ENCODE measurements at regions not wholly inside any gene's neighbourhood (a gene's known extent, or its start where the extent isn't known, plus 50 kb on each side); places are given as distances from the start of the nearest gene placed in this dataset.

DNA sequence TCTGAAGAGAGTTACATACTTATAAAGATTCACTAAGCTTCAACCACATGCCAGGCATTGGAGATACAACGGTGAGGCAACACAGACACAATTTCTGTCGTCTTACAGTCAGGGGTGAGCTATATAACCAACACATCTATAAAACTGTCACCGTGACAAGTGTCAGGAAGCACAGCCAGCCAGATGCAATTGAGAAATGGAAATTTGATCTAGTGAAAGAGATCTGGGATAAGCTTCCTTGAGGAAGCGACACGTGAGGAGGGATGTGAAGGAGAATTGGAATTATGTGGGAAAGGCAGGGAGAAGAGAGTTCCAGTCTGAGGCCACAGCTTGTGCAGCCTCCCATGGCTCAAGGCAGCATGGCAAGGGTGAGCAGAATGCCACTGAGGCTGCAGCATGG, 50.9 kb upstream of the ZNF354B start:
- no peak for DNase-seq

GRCh38 chr5:178801021-178801420, 58.7 kb upstream of the ZNF354B start:
- DNase-seq = peak in 1 of 51 donors; percentile 26

- DNase-seq = no peak
Measured at GRCh38 chr5:178797546-178798440, 62.0 kb upstream of the ZNF354B start.

DNA sequence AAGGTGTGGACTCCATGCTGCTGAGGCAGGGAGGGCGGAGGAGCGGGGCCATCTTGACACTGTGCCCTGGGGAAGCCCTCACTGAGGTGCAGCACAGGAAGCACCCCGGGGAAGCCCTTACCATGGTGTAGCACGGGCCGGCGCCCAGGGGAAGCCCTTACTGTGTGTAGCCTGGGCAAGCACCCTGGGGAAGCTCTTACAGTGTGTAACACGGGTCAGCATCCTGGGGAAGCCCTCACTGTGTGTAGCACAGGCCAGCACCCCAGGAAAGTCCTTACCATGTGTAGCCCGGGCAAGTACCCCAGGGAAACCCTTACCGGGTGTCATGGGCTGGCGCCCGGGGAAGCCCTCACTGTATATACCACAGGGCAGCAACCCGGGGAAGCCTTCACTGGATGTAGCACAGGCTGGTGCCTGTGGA, 62.6 kb upstream of the ZNF354B start:
- no peak for DNase-seq

DNA sequence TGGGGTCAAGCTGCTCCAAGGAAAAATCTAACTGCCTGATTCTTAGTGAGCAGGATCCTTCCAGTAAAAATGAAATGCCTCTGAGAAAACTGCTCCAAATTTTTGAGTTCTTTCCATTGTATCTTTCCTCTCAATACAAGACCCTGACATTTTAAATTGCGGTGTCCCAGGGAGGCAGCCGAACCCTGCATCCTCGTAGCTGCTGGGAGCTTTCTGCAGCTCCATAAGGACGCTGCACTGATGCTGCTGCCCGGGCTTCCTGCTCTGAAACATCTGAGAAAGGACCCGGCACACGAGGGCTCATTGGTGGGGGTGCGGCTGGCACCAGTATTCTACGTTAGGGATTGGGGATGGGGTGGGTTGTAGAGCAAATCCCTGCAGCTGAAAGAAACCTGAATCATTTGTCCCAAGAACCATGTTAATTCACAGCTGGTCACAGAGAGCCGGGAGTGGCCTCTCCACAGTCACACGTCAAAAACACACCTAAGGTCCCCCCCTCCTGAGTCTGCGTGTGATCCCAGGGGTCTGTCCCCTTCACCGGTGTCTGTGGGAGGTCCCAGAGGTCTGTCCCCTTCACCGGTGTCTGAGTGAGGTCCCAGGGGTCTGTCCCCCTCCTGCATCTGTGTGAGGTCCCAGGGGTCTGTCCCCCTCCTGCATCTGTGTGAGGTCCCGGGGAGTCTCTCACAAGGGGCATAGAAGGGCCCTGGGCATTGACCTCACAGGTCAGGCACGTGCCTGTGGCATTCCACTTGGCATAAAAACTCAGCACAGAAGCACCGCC, 63.4 kb upstream of the ZNF354B start:
- no peak for DNase-seq

DNA sequence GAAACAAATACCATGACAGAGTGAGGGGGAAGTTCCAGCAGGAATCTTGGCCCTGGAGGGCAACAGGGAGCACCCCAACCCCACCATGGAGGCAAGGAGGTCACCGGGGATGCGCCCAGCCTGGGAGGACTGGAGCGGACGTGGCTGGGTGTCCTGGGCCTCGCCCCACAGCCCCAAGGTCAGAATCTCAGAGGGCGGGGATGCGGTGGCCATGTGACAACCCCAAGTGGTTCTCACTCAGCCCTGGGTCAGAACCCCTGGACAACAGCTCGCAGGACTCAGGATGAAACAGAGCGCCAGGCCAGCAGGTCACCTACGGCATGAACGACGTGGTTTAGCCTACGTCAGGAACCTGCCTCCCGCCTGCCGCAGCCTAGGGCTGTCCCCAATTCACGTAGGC, 64.0 kb upstream of the ZNF354A start:
- DNase-seq = no peak

DNA sequence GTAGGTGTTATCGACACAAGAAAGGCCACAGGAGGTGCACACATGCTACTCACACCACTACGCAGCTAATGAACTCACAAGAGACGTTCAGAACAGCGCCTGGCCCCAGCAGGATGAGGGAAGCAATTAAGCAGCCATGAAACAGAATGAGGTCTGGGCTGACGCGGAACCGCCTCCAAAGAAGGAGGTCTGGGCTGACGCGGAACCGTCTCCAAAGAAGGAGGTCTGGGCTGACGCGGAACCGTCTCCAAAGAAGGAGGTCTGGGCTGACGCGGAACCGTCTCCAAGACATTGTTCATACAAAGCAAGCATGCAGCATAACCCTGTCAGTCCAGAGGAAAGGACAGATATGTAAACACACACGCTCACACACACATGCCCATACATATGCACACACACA, 63.2 kb upstream of the ZNF354A start:
- no peak for DNase-seq

DNA sequence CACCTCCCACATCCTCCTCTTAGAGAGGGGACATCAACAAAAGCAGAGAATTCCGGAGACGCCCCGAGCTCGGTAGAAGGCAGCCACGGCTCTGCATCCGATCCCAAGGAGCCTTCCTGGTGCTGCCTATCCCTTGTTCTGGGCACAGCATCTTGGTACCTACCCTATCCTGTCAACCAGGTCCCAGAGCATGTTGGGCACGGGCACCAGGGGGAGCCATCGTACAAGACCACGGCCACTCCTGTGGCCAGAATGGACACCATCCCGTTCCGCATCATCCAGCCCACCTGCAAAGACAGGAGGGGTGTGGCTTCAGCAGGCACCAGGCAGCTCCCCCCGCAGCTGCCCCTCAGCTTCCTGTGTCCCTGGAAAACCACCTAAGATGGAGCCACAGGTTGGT, 62.7 kb upstream of the ZNF354A start:
- DNase-seq = no peak

GRCh38 chr5:178791976-178792375, 61.5 kb upstream of the ZNF354A start:
- no peak for DNase-seq

DNA sequence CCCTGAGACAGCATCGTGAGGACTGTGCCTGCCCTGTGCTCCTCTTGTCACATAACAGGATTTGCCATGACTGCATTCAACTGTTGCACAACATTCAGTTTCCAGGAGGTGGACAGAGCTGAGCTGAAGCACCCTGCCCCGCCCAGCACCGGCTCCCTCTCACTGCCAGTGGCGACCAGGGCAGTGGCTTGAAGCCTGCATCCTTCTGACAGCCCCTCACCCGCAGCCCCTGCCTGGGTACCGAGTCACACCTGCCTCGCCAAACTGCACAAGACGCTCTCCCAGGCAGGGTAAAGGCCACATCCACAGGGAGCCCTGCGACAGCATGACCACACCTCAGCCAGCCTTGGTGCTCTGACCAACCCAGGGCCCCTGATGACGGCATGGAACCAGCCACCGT, 59.9 kb upstream of the ZNF354A start:
- DNase-seq = no peak

DNA sequence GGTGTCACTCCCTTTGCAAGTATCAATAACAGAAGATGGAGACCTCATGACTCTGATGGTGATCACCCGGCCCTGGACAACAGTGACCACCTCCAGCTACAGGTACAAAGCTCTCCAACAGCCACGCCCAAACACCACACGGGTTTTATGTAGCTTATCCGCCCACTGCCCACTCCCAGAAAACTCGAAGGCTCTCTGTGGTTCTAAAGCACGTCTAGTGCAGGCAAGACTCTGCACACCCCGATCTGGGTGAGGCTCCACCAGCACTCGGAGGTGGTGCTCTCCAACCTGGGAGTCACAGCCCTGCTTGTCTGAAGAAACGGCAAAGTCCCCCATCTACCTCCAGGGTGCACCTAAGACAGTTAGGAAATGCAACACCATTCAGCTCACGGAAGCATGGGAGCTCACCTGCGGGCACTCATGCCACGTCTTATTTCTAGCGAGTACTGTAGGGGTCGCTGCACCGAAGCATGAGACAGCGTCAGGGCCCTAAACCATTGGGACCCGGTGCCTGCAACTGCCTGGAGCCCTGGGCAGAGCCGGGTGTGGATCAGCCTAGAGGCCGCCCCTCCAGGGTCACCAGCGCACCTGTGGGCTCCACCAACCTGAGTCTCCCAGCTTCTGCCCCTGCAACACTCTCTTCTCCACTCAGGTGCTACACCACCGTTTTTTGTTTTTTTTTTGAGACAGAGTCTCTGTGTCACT, 58.1 kb upstream of the ZNF354A start:
- DNase-seq = no peak

DNA sequence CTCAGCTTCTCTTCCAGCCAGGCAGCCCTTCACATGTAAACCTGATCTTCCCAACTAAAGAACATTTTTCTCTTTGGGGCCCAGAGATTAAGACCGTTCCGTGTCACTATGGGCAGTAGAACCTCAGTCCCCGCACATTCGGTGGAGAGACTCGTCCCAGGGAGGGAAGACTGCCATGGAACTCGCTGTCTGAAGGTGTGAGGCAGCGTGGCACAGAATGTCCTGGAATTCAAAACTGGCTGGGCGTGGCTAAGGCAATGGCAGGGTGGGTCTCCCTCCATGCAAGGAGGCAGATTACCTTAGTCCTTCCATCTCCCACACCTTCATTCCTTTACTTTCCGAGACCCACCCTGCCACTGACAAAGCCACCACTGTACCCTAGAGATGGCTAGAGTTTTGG, 57.4 kb upstream of the ZNF354A start:
- DNase-seq = no peak

DNA sequence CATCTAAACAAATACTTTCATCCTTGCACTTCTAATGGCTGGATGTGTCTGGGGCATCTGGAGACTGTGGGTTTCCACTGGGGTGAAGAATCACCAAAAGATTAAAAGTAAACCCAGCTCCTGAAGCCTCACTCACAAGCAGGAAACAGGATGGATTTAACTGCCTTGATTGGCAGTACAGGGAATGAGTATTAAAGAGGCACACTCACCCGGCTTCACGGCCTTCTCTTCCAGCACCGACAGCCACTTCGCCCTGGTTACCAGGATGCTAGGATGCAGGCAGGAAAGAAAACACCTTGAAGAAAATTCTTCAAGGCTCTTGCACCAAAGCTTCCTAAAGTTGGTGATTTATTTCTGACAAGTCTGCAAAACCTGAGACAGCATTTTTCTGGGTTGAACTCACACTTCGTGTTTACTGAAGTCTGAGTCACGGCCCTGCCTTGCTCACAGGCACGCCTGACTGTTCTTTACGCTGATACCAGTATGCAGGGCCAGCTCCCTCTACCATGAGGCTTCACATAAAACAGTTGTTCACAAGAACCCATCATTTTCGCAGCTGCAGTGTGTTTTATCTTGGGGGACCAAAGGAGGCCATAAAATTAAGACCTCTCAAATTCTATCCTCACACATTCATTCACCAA, 56.5 kb upstream of the ZNF354A start:
- DNase-seq = no peak

GRCh38 chr5:178786417-178786816, 56.0 kb upstream of the ZNF354A start:
- no peak for DNase-seq

- DNase-seq = no peak
Measured at GRCh38 chr5:178785999-178786398, 55.5 kb upstream of the ZNF354A start.

GRCh38 chr5:178784391-178784790, 53.9 kb upstream of the ZNF354A start:
- DNase-seq = no peak

DNA sequence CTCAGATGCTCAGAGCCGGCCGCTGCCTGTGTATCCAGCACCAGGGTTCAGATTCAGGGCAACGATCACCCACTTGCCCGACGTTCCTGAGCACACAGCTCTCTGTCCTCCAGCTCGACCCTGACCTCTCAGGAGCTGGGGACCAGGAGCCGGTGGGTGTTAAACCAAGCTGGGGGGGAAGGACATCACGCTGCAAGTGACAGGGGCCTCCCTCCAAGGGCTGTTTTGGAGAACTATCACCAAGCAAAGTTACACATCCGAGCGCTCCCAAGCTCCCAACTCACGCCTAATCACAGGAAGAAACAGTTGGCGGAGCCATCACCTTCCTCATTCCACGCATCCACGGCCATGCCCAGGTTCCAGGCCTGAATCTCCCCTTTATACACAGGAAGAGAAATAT, 51.5 kb upstream of the ZNF354A start:
- no peak for DNase-seq

- DNase-seq = peak in 1 of 51 donors; percentile 34
Measured at GRCh38 chr5:178780581-178781498, 50.4 kb upstream of the ZNF354A start.
